ENCODE measurements at regions not wholly inside any gene's neighbourhood (a gene's known extent, or its start where the extent isn't known, plus 50 kb on each side); places are given as distances from the start of the nearest gene placed in this dataset.
"Not testable (repeated sequence)": the region's sequence is repeated elsewhere in the genome, so short reads cannot be mapped to it uniquely, and the experiment has no call there.

GRCh38 chr1:121443001-121443540, 258.3 kb downstream of the SRGAP2C start:
- Mint-ChIP-seq H3K9me3 (peaks cover 5% of the 10 kb centered on the region), H3K4me1 (no peaks in the 10 kb centered on the region), H3K27ac (no peak overlapping the region), H3K4me3 (no peak overlapping the region), H3K27me3 (no peaks in the 10 kb centered on the region), H3K36me3 (ENCODE audit: low read depth) (no peaks in the 10 kb centered on the region)
- no peak for ATAC-seq (replicated peaks)

- ATAC-seq (replicated peaks) = peak; percentile 62
- Mint-ChIP-seq H3K4me1 (peaks cover 3% of the 10 kb centered on the region), H3K9me3 (peaks cover 5% of the 10 kb centered on the region), H3K27ac (no peak overlapping the region), H3K4me3 (no peak overlapping the region), H3K27me3 (no peaks in the 10 kb centered on the region), H3K36me3 (ENCODE audit: low read depth) (no peaks in the 10 kb centered on the region)
Measured at GRCh38 chr1:121444096-121444495, 259.3 kb downstream of the SRGAP2C start.

- Mint-ChIP-seq H3K9me3 (peaks cover 2% of the 10 kb centered on the region), H3K27me3 (no peaks in the 10 kb centered on the region), H3K4me3 (no peak overlapping the region), H3K36me3 (ENCODE audit: low read depth) (no peaks in the 10 kb centered on the region), H3K27ac (no peak overlapping the region), H3K4me1 (peaks cover 9% of the 10 kb centered on the region)
- no peak for ATAC-seq (replicated peaks)
Measured at GRCh38 chr1:121445679-121446078, 260.9 kb downstream of the SRGAP2C start.

DNA sequence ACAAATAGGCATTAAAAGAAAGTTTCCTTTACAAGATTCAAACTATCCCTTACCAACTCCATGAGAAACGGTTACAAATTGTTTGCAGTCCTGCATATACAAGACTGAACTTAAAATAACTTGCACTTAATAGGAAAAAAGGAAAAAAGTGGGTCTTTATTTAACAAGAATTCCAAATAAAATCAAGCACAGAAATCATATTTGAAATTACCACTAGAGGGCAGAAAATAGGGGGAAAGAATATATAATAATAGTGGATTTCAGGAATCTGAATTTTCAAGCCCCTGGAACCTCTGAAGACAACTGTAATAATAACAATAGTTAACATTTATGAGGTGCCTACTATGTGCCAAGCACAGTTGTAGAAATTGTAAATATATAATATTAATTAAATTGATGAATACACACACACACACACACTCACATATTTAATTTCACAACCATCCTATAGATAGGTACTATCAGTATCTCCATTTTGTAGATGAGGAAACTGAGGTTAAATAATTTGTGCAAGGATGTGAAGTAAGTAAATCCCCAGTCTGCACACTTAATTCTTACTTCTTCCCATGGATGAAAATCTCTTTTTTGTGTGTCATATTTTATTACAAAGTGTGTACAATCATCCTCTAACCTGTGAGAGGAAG, 262.6 kb downstream of the SRGAP2C start:
- H3K4me3 Mint-ChIP-seq; ATAC-seq (replicated peaks); H3K36me3 Mint-ChIP-seq (ENCODE audit: low read depth); H3K9me3 Mint-ChIP-seq; H3K4me1 Mint-ChIP-seq; H3K27ac Mint-ChIP-seq; H3K27me3 Mint-ChIP-seq: not testable (repeated sequence)

GRCh38 chr1:121448064-121448463, 263.3 kb downstream of the SRGAP2C start:
- not testable (repeated sequence) for H3K36me3 Mint-ChIP-seq (ENCODE audit: low read depth); H3K4me3 Mint-ChIP-seq; H3K27me3 Mint-ChIP-seq; H3K4me1 Mint-ChIP-seq; H3K27ac Mint-ChIP-seq; ATAC-seq (replicated peaks); H3K9me3 Mint-ChIP-seq

- no peaks in the 10 kb centered on the region for H3K27me3 Mint-ChIP-seq
- no peak overlapping the region for H3K4me3 Mint-ChIP-seq
- H3K9me3 Mint-ChIP-seq = no peaks in the 10 kb centered on the region
- H3K27ac Mint-ChIP-seq = no peak overlapping the region
- no peaks in the 10 kb centered on the region for H3K36me3 Mint-ChIP-seq (ENCODE audit: low read depth)
- H3K4me1 Mint-ChIP-seq = peaks cover 10% of the 10 kb centered on the region
- peak; percentile 72 for ATAC-seq (replicated peaks)
Measured at GRCh38 chr1:121448851-121449250, 264.1 kb downstream of the SRGAP2C start.

DNA sequence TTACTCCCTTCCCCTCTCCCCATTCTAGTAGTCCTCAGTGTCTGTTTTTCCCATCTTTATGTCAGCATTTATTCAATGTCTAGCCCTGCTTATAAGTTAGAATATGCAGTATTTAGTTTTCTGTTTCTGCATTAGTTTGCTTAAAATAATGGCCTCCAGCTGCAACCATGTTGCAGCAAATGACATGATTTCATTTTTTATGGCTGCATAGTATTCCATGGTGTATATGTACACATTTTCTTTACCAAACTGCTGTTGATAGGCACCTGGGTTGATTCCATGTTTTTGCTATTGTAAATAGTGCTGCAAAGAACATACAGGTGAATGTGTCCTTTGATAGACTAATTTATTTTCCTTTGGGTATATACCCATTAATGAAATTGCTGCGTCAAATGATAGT, 267.7 kb downstream of the SRGAP2C start:
- Mint-ChIP-seq H3K27ac (no peak overlapping the region), H3K9me3 (no peaks in the 10 kb centered on the region), H3K36me3 (ENCODE audit: low read depth) (no peaks in the 10 kb centered on the region), H3K4me1 (peaks cover 10% of the 10 kb centered on the region), H3K27me3 (no peaks in the 10 kb centered on the region), H3K4me3 (no peak overlapping the region)
- no peak for ATAC-seq (replicated peaks)

- Mint-ChIP-seq H3K36me3 (ENCODE audit: low read depth) (no peaks in the 10 kb centered on the region), H3K27ac (no peak overlapping the region), H3K9me3 (peaks cover 4% of the 10 kb centered on the region), H3K4me3 (peak overlapping the region; percentile 57), H3K27me3 (no peaks in the 10 kb centered on the region), H3K4me1 (peaks cover 3% of the 10 kb centered on the region)
- ATAC-seq (replicated peaks) = peak; percentile 98
Measured at GRCh38 chr1:121458291-121459048, 273.7 kb downstream of the SRGAP2C start.

GRCh38 chr1:121459235-121459634, 274.5 kb downstream of the SRGAP2C start:
- H3K4me3 Mint-ChIP-seq = no peak overlapping the region
- ATAC-seq (replicated peaks) = no peak

DNA sequence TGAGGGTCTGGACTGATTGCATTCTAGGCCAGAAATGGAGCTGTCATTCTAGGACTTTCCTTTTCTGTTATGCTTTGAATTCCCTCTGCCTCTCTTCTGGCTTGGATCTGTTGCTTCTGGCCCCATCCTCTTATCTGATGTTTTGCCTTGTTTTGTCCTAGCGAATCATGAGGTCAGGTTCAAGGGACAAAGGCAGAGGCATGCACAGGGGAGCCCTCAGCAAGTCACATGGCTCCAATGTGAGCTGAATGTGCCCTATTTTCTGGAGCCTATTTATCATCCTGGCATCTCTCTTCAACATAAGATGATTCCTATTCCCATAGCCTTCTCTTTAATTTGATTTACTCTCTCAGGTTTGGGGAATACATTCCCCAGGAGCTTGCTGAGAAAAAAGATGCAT, 284.6 kb downstream of the SRGAP2C start:
- H3K9me3 Mint-ChIP-seq; H3K27ac Mint-ChIP-seq; ATAC-seq (replicated peaks); H3K27me3 Mint-ChIP-seq; H3K36me3 Mint-ChIP-seq (ENCODE audit: low read depth); H3K4me3 Mint-ChIP-seq: not testable (repeated sequence)
- H3K4me1 Mint-ChIP-seq = peaks cover 13% of the 10 kb centered on the region

More at GRCh38 chr1:121459235-121459634, 274.5 kb downstream of the SRGAP2C start:
- Mint-ChIP-seq H3K36me3 (ENCODE audit: low read depth) (no peaks in the 10 kb centered on the region), H3K9me3 (peaks cover 4% of the 10 kb centered on the region), H3K27ac (no peak overlapping the region), H3K27me3 (no peaks in the 10 kb centered on the region), H3K4me1 (peaks cover 3% of the 10 kb centered on the region)

GRCh38 chr1:121470401-121470800, 285.6 kb downstream of the SRGAP2C start:
- H3K9me3 Mint-ChIP-seq; H3K4me3 Mint-ChIP-seq; ATAC-seq (replicated peaks); H3K36me3 Mint-ChIP-seq (ENCODE audit: low read depth); H3K27me3 Mint-ChIP-seq; H3K27ac Mint-ChIP-seq: not testable (repeated sequence)
- peaks cover 13% of the 10 kb centered on the region for H3K4me1 Mint-ChIP-seq

DNA sequence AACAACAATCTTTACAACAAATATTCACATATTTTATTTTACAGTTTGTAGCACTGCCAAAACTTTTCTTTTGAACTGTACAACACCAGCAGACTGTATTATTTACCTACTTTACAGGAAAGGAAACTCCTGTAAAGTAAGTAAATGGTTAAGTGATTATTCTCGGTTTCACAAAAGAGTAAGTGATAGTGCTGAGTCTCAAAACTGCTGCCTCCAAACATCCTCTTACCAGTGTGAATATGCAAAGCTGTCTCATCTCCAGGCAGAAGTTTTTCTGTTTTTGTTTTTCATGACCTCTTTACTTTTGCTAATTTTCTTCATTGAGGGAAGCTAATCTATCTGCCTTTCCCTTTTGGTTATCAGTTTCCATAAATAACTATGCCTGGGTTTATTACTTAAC, 286.7 kb downstream of the SRGAP2C start:
- ATAC-seq (replicated peaks) = peak; percentile 63
- Mint-ChIP-seq H3K27me3 (no peaks in the 10 kb centered on the region), H3K9me3 (peaks cover 7% of the 10 kb centered on the region), H3K36me3 (ENCODE audit: low read depth) (no peaks in the 10 kb centered on the region), H3K4me3 (no peak overlapping the region), H3K27ac (no peak overlapping the region), H3K4me1 (peaks cover 13% of the 10 kb centered on the region)

- H3K36me3 Mint-ChIP-seq (ENCODE audit: low read depth) = no peaks in the 10 kb centered on the region
- H3K9me3 Mint-ChIP-seq = peaks cover 7% of the 10 kb centered on the region
- no peak overlapping the region for H3K4me3 Mint-ChIP-seq
- no peak for ATAC-seq (replicated peaks)
- peaks cover 13% of the 10 kb centered on the region for H3K4me1 Mint-ChIP-seq
- no peak overlapping the region for H3K27ac Mint-ChIP-seq
- no peaks in the 10 kb centered on the region for H3K27me3 Mint-ChIP-seq
Measured at GRCh38 chr1:121472017-121472416, 287.2 kb downstream of the SRGAP2C start.

- Mint-ChIP-seq H3K4me1 (peaks cover 9% of the 10 kb centered on the region), H3K36me3 (ENCODE audit: low read depth) (no peaks in the 10 kb centered on the region), H3K27ac (no peak overlapping the region), H3K9me3 (peaks cover 9% of the 10 kb centered on the region), H3K27me3 (no peaks in the 10 kb centered on the region), H3K4me3 (no peak overlapping the region)
- ATAC-seq (replicated peaks) = no peak
Measured at GRCh38 chr1:121483234-121483633, 298.5 kb downstream of the SRGAP2C start.

DNA sequence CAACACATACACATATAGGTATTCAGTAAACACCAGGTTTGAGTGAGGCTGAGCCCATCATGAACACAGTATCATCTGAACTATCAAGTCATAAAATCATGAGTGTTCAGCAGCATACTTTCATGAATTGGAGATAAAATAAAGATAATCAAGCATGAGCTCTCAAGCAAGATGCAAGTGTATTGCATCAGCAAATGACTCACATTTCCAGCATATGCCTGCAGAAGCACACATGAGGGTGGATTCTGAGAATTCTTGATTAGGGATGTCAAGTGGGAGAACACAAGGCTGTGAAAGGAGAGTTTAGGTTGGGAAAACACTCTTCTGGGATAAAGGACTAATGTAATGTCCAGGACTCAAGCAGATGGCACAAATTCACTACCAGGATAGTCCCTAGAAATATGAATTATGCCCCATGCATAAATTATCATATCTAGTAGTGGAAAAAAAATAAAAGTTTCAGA, 299.2 kb downstream of the SRGAP2C start:
- no peaks in the 10 kb centered on the region for H3K27me3 Mint-ChIP-seq
- peaks cover 7% of the 10 kb centered on the region for H3K9me3 Mint-ChIP-seq
- peaks cover 9% of the 10 kb centered on the region for H3K4me1 Mint-ChIP-seq
- H3K4me3 Mint-ChIP-seq = no peak overlapping the region
- H3K27ac Mint-ChIP-seq = no peak overlapping the region
- no peaks in the 10 kb centered on the region for H3K36me3 Mint-ChIP-seq (ENCODE audit: low read depth)
- no peak for ATAC-seq (replicated peaks)
